Thyroid gland (tissue), 4 donors: ENCODE measurements at regions not wholly inside any gene's neighbourhood (a gene's known extent, or its start where the extent isn't known, plus 50 kb on each side); places are given as distances from the start of the nearest gene placed in this dataset.

Experiments
- CTCF ChIP-seq, 6 experiments: fragments of 200-600 bp in 3 of 6; fragments of 450-650 bp in 3 of 6; sonication (generic) in 3 of 6; IDR thresholded peaks; one replicate each; pipeline ENCODE4 v1.5.1; 2016 to 2019; ENCODE audit warnings: antibody characterized with exemption in 6 of 6, mild to moderate bottlenecking in 2 of 6, inconsistent platforms in 1 of 6, moderate library complexity in 1 of 6
- POLR2A ChIP-seq, 2 donors: fragments of 450-650 bp; IDR thresholded peaks; one replicate each; pipeline ENCODE4 v1.6.1; 2017; ENCODE audit warnings: antibody characterized with exemption in 2 of 2, mild to moderate bottlenecking in 2 of 2, moderate library complexity in 1 of 2

GRCh38 chr12:124115496-124115895 lies 142.5 kb downstream of the ZNF664 start:
- TF ChIP-seq POLR2A (IDR thresholded peaks at IDR 0.05) (no peak), CTCF (IDR thresholded peaks at IDR 0.05) (no peak)
